Astrocyte (in vitro differentiated cells and primary cell): ENCODE measurements at regions not wholly inside any gene's neighbourhood (a gene's known extent, or its start where the extent isn't known, plus 50 kb on each side); places are given as distances from the start of the nearest gene placed in this dataset.

ENCODE experiments used
- CTCF ChIP-seq: IDR thresholded peaks from 2 replicates; pipeline ENCODE4 v1.5.1; 2011; ENCODE audit warnings: low read depth, mild to moderate bottlenecking, inconsistent platforms, low read length, moderate library complexity; ENCODE audit not compliant: insufficient read depth
- EZH2 ChIP-seq: IDR thresholded peaks from 2 replicates; pipeline ENCODE4 v1.6.1; 2012; ENCODE audit warnings: mild to moderate bottlenecking, low read length, inconsistent platforms; ENCODE audit not compliant: insufficient read depth

DNA sequence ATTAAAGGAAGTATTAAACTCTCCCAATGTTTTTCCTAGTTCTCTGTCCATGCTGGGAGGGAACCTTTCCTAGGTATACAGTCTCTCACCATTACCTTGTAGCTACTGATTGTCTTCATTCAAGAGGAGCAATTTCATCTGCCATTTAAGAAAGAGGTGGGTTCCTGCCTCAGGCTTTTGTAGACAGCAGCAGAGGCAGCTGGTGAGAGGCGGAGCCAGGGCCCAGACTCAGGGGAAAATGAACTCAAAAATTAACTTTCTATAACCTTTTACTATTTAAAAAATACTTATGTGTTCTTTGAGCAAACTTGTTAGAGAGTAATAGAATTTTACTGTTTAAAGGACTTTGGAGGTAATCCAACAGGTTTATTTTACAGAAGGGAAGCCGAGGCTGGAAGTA, 133.0 kb downstream of the SNX19 start:
- TF ChIP-seq CTCF: no peak
- TF ChIP-seq EZH2: no peak
